Upper lobe of left lung (tissue), 6 donors: ENCODE measurements at regions not wholly inside any gene's neighbourhood (a gene's known extent, or its start where the extent isn't known, plus 50 kb on each side); places are given as distances from the start of the nearest gene placed in this dataset.

Experiments used
- ATAC-seq, 2 donors: fragments of 200-7000 bp; cut with Tn5 transposase; one replicate each; pipeline ENCODE4 v1.9.1; 2022; ENCODE audit warnings: mild to moderate bottlenecking in 2 of 2, moderate library complexity in 2 of 2; ENCODE audit not compliant: low FRiP score in 2 of 2
- DNase-seq, 2 donors: peaks; one replicate each; pipeline ENCODE4 v3.0.0-alpha.2; 2019 to 2020
- H3K27ac ChIP-seq, 4 donors: fragments of 200-600 bp; sonication (generic); one replicate each; pipeline ENCODE4 v1.5.1; 2016 to 2019
- H3K27me3 ChIP-seq, 4 donors: fragments of 200-600 bp; sonication (generic); one replicate each; pipeline ENCODE4 v1.5.1; 2017 to 2019
- H3K36me3 ChIP-seq, 4 donors: fragments of 200-600 bp; sonication (generic); one replicate each; pipeline ENCODE4 v1.5.1; 2016 to 2019
- H3K4me1 ChIP-seq, 4 donors: fragments of 200-600 bp; sonication (generic); one replicate each; pipeline ENCODE4 v1.5.1; 2018 to 2019
- H3K4me3 ChIP-seq, 4 donors: fragments of 200-600 bp; sonication (generic); one replicate each; pipeline ENCODE4 v1.5.1; 2017 to 2019; ENCODE audit warnings: mild to moderate bottlenecking in 2 of 4, moderate library complexity in 1 of 4
- H3K9me3 ChIP-seq, 4 donors: fragments of 200-600 bp; sonication (generic); one replicate each; pipeline ENCODE4 v1.5.1; 2018 to 2019
- CTCF ChIP-seq, 6 experiments: fragments of 450-650 bp in 4 of 6; fragments of 200-600 bp in 2 of 6; sonication (generic) in 2 of 6; IDR thresholded peaks; one replicate each; pipeline ENCODE4 v1.5.1; 2016 to 2019; ENCODE audit warnings: antibody characterized with exemption in 6 of 6
- EP300 ChIP-seq, 4 donors: sonication (generic); formaldehyde crosslinking; IDR thresholded peaks; one replicate each; pipeline ENCODE4 v1.5.1; 2017; ENCODE audit warnings: antibody characterized with exemption in 4 of 4, control low read depth in 2 of 4
- POLR2A ChIP-seq, 4 donors: fragments of 450-650 bp; IDR thresholded peaks; one replicate each; pipeline ENCODE4 v1.5.1; 2016 to 2017; ENCODE audit warnings: antibody characterized with exemption in 4 of 4, mild to moderate bottlenecking in 2 of 4
- POLR2AphosphoS5 ChIP-seq, 2 donors: sonication (generic); formaldehyde crosslinking; IDR thresholded peaks; one replicate each; pipeline ENCODE4 v1.5.1; 2017; ENCODE audit warnings: antibody characterized with exemption in 2 of 2
- WGBS, 2 donors: methylation state at CpG; one replicate each; pipeline ENCODE4 v1.1.5; 2017 to 2018; 5-methylcytosine and 5-hydroxymethylcytosine counted together
- donor health status: DM: no; HTN: no; CAD: no; lungs with moderate emphysema.
- donor health status: DM: no; HTN: yes; CAD: no; lungs with severe emphysema.

DNA sequence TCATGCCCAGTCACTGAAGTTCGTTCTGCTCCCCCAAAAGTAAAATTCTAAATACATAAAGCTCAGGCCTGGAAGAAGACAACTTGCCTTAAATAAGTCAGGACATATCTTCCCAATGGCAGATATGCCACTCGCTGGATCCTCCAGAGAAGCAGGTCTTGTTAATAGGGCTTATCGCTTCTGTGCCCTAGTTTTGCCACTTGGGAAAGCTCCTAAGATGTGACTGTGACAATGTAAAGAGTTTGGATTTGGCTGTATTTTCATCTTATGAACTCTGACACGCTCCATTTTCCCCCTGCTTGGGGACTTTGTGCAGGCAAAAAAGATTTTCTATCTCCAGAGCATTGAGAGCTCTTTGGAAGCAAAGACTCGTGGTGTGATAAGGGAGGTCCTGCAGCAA, 279.9 kb downstream of the WDR11 start:
- H3K4me3 ChIP-seq: no peak overlapping the region
- no peaks in the 10 kb centered on the region for H3K36me3 ChIP-seq
- peaks cover 0 to 6% (median 0%) of the 10 kb centered on the region in 4 donors for H3K4me1 ChIP-seq
- H3K9me3 ChIP-seq: no peaks in the 10 kb centered on the region
- WGBS, 2 donors: 79 to 80% methylated on average over 5 of the region's 5 CpGs
- no peak overlapping the region for H3K27ac ChIP-seq
- no peak for ATAC-seq
- no peak for DNase-seq
- TF ChIP-seq CTCF (IDR thresholded peaks at IDR 0.05) (no peak), POLR2A (IDR thresholded peaks at IDR 0.05) (no peak), POLR2AphosphoS5 (IDR thresholded peaks at IDR 0.05) (no peak), EP300 (IDR thresholded peaks at IDR 0.05) (no peak)
- H3K27me3 ChIP-seq: no peaks in the 10 kb centered on the region

- DNase-seq: peak in 1 of 2 donors; percentile 30
- no peaks in the 10 kb centered on the region for H3K27me3 ChIP-seq
- H3K9me3 ChIP-seq: no peaks in the 10 kb centered on the region
- H3K27ac ChIP-seq: no peak overlapping the region
- no peak overlapping the region for H3K4me3 ChIP-seq
- 76 to 81% methylated on average over 7 to 9 of the region's 9 CpGs for WGBS, 2 donors
- no peaks in the 10 kb centered on the region for H3K36me3 ChIP-seq
- TF ChIP-seq POLR2A (IDR thresholded peaks at IDR 0.05) (no peak), EP300 (IDR thresholded peaks at IDR 0.05) (no peak), CTCF (IDR thresholded peaks at IDR 0.05) (no peak), POLR2AphosphoS5 (IDR thresholded peaks at IDR 0.05) (no peak)
- no peak for ATAC-seq
- peaks cover 0 to 6% (median 0%) of the 10 kb centered on the region in 4 donors for H3K4me1 ChIP-seq
Observed at GRCh38 chr10:121131426-121132265, 280.5 kb downstream of the WDR11 start.

DNA sequence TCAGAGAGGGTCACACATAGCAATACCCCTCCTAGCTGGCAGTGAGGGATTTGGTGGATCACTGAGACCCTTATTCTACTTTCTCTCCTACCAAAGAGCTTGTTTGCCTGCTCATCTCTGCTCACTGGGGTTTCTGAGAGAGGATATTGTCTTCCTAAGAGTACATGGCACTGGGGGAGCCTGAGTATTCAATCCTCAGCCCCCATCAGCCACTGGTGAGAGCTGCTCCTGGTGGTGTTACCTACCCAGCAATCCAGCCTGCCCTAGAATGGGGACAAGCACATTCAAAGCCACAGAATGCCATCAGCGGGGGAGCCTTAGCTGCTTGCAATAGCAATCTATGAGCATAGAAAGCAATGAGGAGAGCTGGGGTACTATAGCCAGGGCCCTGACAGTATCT, 281.1 kb downstream of the WDR11 start:
- DNase-seq (no peak), ATAC-seq (no peak)
- H3K27ac ChIP-seq: no peak overlapping the region
- WGBS, 2 donors: 90% methylated on average over 1 of the region's 1 CpG; no CpG with 5 or more reads in 1 of the 2 donors
- H3K9me3 ChIP-seq: no peaks in the 10 kb centered on the region
- TF ChIP-seq CTCF (IDR thresholded peaks at IDR 0.05) (no peak), POLR2A (IDR thresholded peaks at IDR 0.05) (no peak), POLR2AphosphoS5 (IDR thresholded peaks at IDR 0.05) (no peak), EP300 (IDR thresholded peaks at IDR 0.05) (no peak)
- H3K4me1 ChIP-seq: peaks cover 0 to 6% (median 0%) of the 10 kb centered on the region in 4 donors
- H3K4me3 ChIP-seq: no peak overlapping the region
- H3K27me3 ChIP-seq: no peaks in the 10 kb centered on the region
- H3K36me3 ChIP-seq: no peaks in the 10 kb centered on the region

- ATAC-seq: no peak
- no peak for DNase-seq
- 93% methylated on average over 7 of the region's 7 CpGs for WGBS, 2 donors
- TF ChIP-seq POLR2A (IDR thresholded peaks at IDR 0.05): no peak
- TF ChIP-seq POLR2AphosphoS5 (IDR thresholded peaks at IDR 0.05): no peak
- TF ChIP-seq CTCF (IDR thresholded peaks at IDR 0.05): no peak
- no peak for TF ChIP-seq EP300 (IDR thresholded peaks at IDR 0.05)
- Histone ChIP-seq H3K27me3 (no peaks in the 10 kb centered on the region), H3K9me3 (no peaks in the 10 kb centered on the region), H3K36me3 (no peaks in the 10 kb centered on the region), H3K27ac (no peak overlapping the region), H3K4me1 (peaks cover 0 to 6% (median 0%) of the 10 kb centered on the region in 4 donors), H3K4me3 (no peak overlapping the region)
Observed at GRCh38 chr10:121133901-121134300, 282.7 kb downstream of the WDR11 start.

DNA sequence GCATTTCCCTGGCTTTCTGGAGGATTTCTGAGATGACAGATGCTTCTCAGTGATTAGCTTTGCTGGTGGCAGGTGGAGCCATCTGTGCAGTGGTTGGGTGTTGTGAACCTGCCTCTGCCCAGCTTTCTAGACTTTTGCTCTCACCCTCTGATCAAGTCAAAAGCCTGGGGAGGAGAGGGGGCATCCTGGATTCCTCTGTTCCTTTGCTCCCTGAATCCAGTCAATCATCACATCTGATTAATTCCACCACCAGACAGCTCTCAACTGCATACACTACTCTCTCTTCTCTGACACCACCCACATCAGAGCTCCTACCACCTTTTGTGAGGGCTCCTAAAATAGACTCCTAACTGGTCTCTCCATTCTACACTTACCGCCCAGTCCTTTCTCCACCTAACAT, 283.5 kb downstream of the WDR11 start:
- Histone ChIP-seq H3K4me3 (no peak overlapping the region), H3K27me3 (no peaks in the 10 kb centered on the region), H3K36me3 (no peaks in the 10 kb centered on the region), H3K4me1 (peaks cover 0 to 2% (median 0%) of the 10 kb centered on the region in 4 donors), H3K9me3 (no peaks in the 10 kb centered on the region), H3K27ac (no peak overlapping the region)
- DNase-seq (no peak), ATAC-seq (no peak)
- 86 to 91% methylated on average over 1 of the region's 1 CpG for WGBS, 2 donors
- no peak for TF ChIP-seq EP300 (IDR thresholded peaks at IDR 0.05)
- TF ChIP-seq POLR2AphosphoS5 (IDR thresholded peaks at IDR 0.05): no peak
- no peak for TF ChIP-seq CTCF (IDR thresholded peaks at IDR 0.05)
- TF ChIP-seq POLR2A (IDR thresholded peaks at IDR 0.05): no peak
